ENCODE measurements at regions not wholly inside any gene's neighbourhood (a gene's known extent, or its start where the extent isn't known, plus 50 kb on each side); places are given as distances from the start of the nearest gene placed in this dataset.

GRCh38 chr6:66986940-66987339 is 1279.9 kb upstream of the EYS start:
- no peak for TF ChIP-seq CTCF (conservative IDR thresholded peaks at IDR 0.05; ENCODE audit: low read depth, low read length)
- no peak for TF ChIP-seq EZH2 (IDR thresholded peaks at IDR 0.05; ENCODE audit: low read length, unreplicated experiment)
- no peak for TF ChIP-seq EZH2phosphoT487 (IDR thresholded peaks at IDR 0.05; ENCODE audit: borderline replicate concordance, low read length)
